ENCODE measurements at regions not wholly inside any gene's neighbourhood (a gene's known extent, or its start where the extent isn't known, plus 50 kb on each side); places are given as distances from the start of the nearest gene placed in this dataset.
"Not testable (repeated sequence)": the region's sequence is repeated elsewhere in the genome, so short reads cannot be mapped to it uniquely, and the experiment has no call there.

- TF ChIP-seq, protein P1, sequence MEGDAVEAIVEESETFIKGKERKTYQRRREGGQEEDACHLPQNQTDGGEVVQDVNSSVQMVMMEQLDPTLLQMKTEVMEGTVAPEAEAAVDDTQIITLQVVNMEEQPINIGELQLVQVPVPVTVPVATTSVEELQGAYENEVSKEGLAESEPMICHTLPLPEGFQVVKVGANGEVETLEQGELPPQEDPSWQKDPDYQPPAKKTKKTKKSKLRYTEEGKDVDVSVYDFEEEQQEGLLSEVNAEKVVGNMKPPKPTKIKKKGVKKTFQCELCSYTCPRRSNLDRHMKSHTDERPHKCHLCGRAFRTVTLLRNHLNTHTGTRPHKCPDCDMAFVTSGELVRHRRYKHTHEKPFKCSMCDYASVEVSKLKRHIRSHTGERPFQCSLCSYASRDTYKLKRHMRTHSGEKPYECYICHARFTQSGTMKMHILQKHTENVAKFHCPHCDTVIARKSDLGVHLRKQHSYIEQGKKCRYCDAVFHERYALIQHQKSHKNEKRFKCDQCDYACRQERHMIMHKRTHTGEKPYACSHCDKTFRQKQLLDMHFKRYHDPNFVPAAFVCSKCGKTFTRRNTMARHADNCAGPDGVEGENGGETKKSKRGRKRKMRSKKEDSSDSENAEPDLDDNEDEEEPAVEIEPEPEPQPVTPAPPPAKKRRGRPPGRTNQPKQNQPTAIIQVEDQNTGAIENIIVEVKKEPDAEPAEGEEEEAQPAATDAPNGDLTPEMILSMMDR (IDR thresholded peaks at IDR 0.05) = no peak
- Histone ChIP-seq H3K27me3 (no peaks in the 10 kb centered on the region), H3K9me3 (no peaks in the 10 kb centered on the region), H3K36me3 (no peaks in the 10 kb centered on the region), H3K4me1 (no peaks in the 10 kb centered on the region), H3K4me3 (no peak overlapping the region), H3K27ac (no peak overlapping the region)
- no peak for FAIRE-seq
- no peak for DNase-seq
- 48 to 49% methylated on average over 3 of the region's 3 CpGs for WGBS, 2 donors
- intact Hi-C loops (cut with DNase I) = no loop called here
- no peak for ATAC-seq
Observed at GRCh38 chr7:118429141-118429540, 204.6 kb downstream of the ANKRD7 start.

- no peak for FAIRE-seq
- TF ChIP-seq, protein P1 (IDR thresholded peaks at IDR 0.05) = no peak
- Histone ChIP-seq H3K27me3 (no peaks in the 10 kb centered on the region), H3K4me1 (no peaks in the 10 kb centered on the region), H3K27ac (no peak overlapping the region), H3K4me3 (no peak overlapping the region), H3K36me3 (no peaks in the 10 kb centered on the region), H3K9me3 (no peaks in the 10 kb centered on the region)
- no peak for DNase-seq
- no peak for ATAC-seq
- intact Hi-C loops (cut with DNase I) = no loop called here
- WGBS, 2 donors = 50 to 52% methylated on average over 5 of the region's 5 CpGs
Observed at GRCh38 chr7:118436663-118437062, 212.2 kb downstream of the ANKRD7 start.

DNA sequence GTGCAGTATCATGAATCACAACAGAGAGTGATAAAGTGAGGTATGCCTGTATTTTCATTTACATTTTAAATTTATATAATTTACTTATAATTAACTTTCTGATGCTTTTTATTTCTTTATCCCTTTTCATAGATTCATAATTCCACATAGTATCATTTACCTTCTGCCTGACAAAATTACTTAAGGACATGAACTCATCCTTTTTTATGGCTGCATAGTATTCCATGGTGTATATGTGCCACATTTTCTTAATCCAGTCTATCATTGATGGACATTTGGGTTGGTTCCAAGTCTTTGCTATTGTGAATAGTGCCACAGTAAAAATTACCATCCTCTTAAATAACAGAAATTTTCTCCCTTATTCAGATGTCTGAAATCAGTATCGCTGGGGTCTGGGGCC, 224.5 kb downstream of the ANKRD7 start:
- H3K27me3 ChIP-seq; intact Hi-C loops (cut with DNase I); H3K4me3 ChIP-seq; H3K27ac ChIP-seq; H3K9me3 ChIP-seq; ATAC-seq; FAIRE-seq; H3K36me3 ChIP-seq; DNase-seq; H3K4me1 ChIP-seq: not testable (repeated sequence)
- 98 to 100% methylated on average over 1 of the region's 1 CpG for WGBS, 2 donors

- TF ChIP-seq, protein P1 (IDR thresholded peaks at IDR 0.05) = no peak
- Histone ChIP-seq H3K27ac (no peak overlapping the region), H3K27me3 (no peaks in the 10 kb centered on the region), H3K9me3 (no peaks in the 10 kb centered on the region), H3K4me3 (no peak overlapping the region), H3K36me3 (no peaks in the 10 kb centered on the region), H3K4me1 (no peaks in the 10 kb centered on the region)
- DNase-seq (no peak), FAIRE-seq (no peak), ATAC-seq (no peak)
- 66 to 76% methylated on average over 2 of the region's 2 CpGs for WGBS, 2 donors
- intact Hi-C loops (cut with DNase I) = no loop called here
Observed at GRCh38 chr7:118449797-118450567, 225.5 kb downstream of the ANKRD7 start.

GRCh38 chr7:118452128-118452527, 227.6 kb downstream of the ANKRD7 start:
- ATAC-seq (no peak), FAIRE-seq (no peak), DNase-seq (no peak)
- Histone ChIP-seq H3K36me3 (no peaks in the 10 kb centered on the region), H3K4me1 (no peaks in the 10 kb centered on the region), H3K27ac (no peak overlapping the region), H3K27me3 (no peaks in the 10 kb centered on the region), H3K4me3 (no peak overlapping the region), H3K9me3 (no peaks in the 10 kb centered on the region)
- TF ChIP-seq, protein P1 (IDR thresholded peaks at IDR 0.05) = no peak
- intact Hi-C loops (cut with DNase I) = no loop called here
